IMR-90 (cell line): ENCODE measurements at regions not wholly inside any gene's neighbourhood (a gene's known extent, or its start where the extent isn't known, plus 50 kb on each side); places are given as distances from the start of the nearest gene placed in this dataset.

Experiments used
- BHLHE40 ChIP-seq: fragments of 150-350 bp; IDR thresholded peaks from 2 replicates; pipeline ENCODE4 v1.6.1; 2016; ENCODE audit warnings: mild to moderate bottlenecking, low read depth, low read length
- CEBPB ChIP-seq: IDR thresholded peaks from 2 replicates; pipeline ENCODE4 v1.6.1; 2012; ENCODE audit warnings: low read depth, low read length, improper control_type of control experiment
- CHD1 ChIP-seq: IDR thresholded peaks from 2 replicates; pipeline ENCODE4 v1.6.1; 2012; ENCODE audit warnings: low read depth, low read length, improper control_type of control experiment
- CTCF ChIP-seq: conservative IDR thresholded peaks from 2 replicates; pipeline ENCODE4 v1.5.1; 2012; ENCODE audit warnings: mild to moderate bottlenecking, low read depth, low read length, improper control_type of control experiment
- FOS ChIP-seq: fragments of 150-350 bp; IDR thresholded peaks from 2 replicates; pipeline ENCODE4 v1.6.1; 2016; ENCODE audit warnings: low read depth, low read length
- MAZ ChIP-seq: IDR thresholded peaks from 2 replicates; pipeline ENCODE4 v1.6.1; 2012; ENCODE audit warnings: low read depth, mild to moderate bottlenecking, low read length, improper control_type of control experiment, moderate library complexity, borderline replicate concordance
- POLR2A ChIP-seq: IDR thresholded peaks from 2 replicates; pipeline ENCODE4 v1.6.1; 2012; ENCODE audit warnings: mild to moderate bottlenecking, low read depth, low read length
- RAD21 ChIP-seq: IDR thresholded peaks from 2 replicates; pipeline ENCODE4 v1.6.1; 2012; ENCODE audit warnings: low read length, improper control_type of control experiment
- RFX5 ChIP-seq: IDR thresholded peaks from 2 replicates; pipeline ENCODE4 v1.8.0; 2012; ENCODE audit warnings: low read depth, mild to moderate bottlenecking, low read length, moderate library complexity
- SMC3 ChIP-seq: fragments of 150-350 bp; IDR thresholded peaks from 2 replicates; pipeline ENCODE4 v1.6.1; 2016; ENCODE audit warnings: low read depth, mild to moderate bottlenecking, antibody characterized with exemption, low read length, moderate library complexity
- USF2 ChIP-seq: fragments of 150-350 bp; IDR thresholded peaks from 2 replicates; pipeline ENCODE4 v1.6.1; 2017; ENCODE audit warnings: mild to moderate bottlenecking, antibody characterized with exemption, low read length, low read depth

GRCh38 chr14:104399432-104400155, 180.0 kb upstream of the C14orf180 start:
- TF ChIP-seq CTCF (no peak), RFX5 (no peak), SMC3 (no peak), POLR2A (no peak), CEBPB (no peak), RAD21 (no peak), USF2 (no peak), BHLHE40 (no peak), CHD1 (no peak), MAZ (no peak), FOS (no peak)
